OCI-M1 (cell line): ENCODE measurements at regions not wholly inside any gene's neighbourhood (a gene's known extent, or its start where the extent isn't known, plus 50 kb on each side); places are given as distances from the start of the nearest gene placed in this dataset.
A peak's percentile ranks its signal among the peaks of the same experiment; 100 is the strongest.
"Not testable (repeated sequence)": the region's sequence is repeated elsewhere in the genome, so short reads cannot be mapped to it uniquely, and the experiment has no call there.

Source experiments
- DNase-seq: peaks from one replicate; lab custom pipeline; 2025; lab: John Stamatoyannopoulos, UW

GRCh38 chr21:35204125-35204524 lies 155.0 kb upstream of the RUNX1 start:
- DNase-seq, result no peak

- no peak for DNase-seq
Measured at GRCh38 chr21:35203093-35203977, 154.2 kb upstream of the RUNX1 start.

- no peak for DNase-seq
Measured at GRCh38 chr21:35202431-35202830, 153.3 kb upstream of the RUNX1 start.

GRCh38 chr21:35201799-35202198 lies 152.7 kb upstream of the RUNX1 start:
- DNase-seq, result no peak

- no peak for DNase-seq
Measured at GRCh38 chr21:35201288-35201687, 152.2 kb upstream of the RUNX1 start.

GRCh38 chr21:35199733-35200015 lies 150.6 kb upstream of the RUNX1 start:
- DNase-seq, result no peak

GRCh38 chr21:35198982-35199732 lies 150.1 kb upstream of the RUNX1 start:
- no peak for DNase-seq

- no peak for DNase-seq
Measured at GRCh38 chr21:35198565-35198964, 149.5 kb upstream of the RUNX1 start.

- DNase-seq, result no peak
Measured at GRCh38 chr21:35197992-35198431, 148.9 kb upstream of the RUNX1 start.

GRCh38 chr21:35197191-35197590 lies 148.1 kb upstream of the RUNX1 start:
- DNase-seq, result no peak

- no peak for DNase-seq
Measured at GRCh38 chr21:35196128-35196527, 147.0 kb upstream of the RUNX1 start.

GRCh38 chr21:35195232-35195631 lies 146.1 kb upstream of the RUNX1 start:
- DNase-seq, result no peak

GRCh38 chr21:35191754-35192153 lies 142.7 kb upstream of the RUNX1 start:
- no peak for DNase-seq

- no peak for DNase-seq
Measured at GRCh38 chr21:35191128-35191527, 142.0 kb upstream of the RUNX1 start.

GRCh38 chr21:35190201-35190701 lies 141.1 kb upstream of the RUNX1 start:
- DNase-seq, result no peak

GRCh38 chr21:35189077-35189863 lies 140.2 kb upstream of the RUNX1 start:
- DNase-seq, result no peak

GRCh38 chr21:35183389-35183788 lies 134.3 kb upstream of the RUNX1 start:
- not testable (repeated sequence) for DNase-seq

- DNase-seq, result no peak
Measured at GRCh38 chr21:35179990-35180540, 131.0 kb upstream of the RUNX1 start.

- no peak for DNase-seq
Measured at GRCh38 chr21:35178827-35179226, 129.7 kb upstream of the RUNX1 start.

- DNase-seq, result no peak
Measured at GRCh38 chr21:35178098-35178497, 129.0 kb upstream of the RUNX1 start.

- DNase-seq, result peak; percentile 48
Measured at GRCh38 chr21:35172231-35172630, 123.1 kb upstream of the RUNX1 start.

GRCh38 chr21:35171385-35171784 lies 122.3 kb upstream of the RUNX1 start:
- DNase-seq, result no peak
